Tongue (tissue), 1 donor: ENCODE measurements at regions not wholly inside any gene's neighbourhood (a gene's known extent, or its start where the extent isn't known, plus 50 kb on each side); places are given as distances from the start of the nearest gene placed in this dataset.
A peak's percentile ranks its signal among the peaks of the same experiment; 100 is the strongest.

ENCODE experiments used
- DNase-seq: peaks from one replicate; pipeline ENCODE4 v3.0.0-alpha.2; 2015

DNA sequence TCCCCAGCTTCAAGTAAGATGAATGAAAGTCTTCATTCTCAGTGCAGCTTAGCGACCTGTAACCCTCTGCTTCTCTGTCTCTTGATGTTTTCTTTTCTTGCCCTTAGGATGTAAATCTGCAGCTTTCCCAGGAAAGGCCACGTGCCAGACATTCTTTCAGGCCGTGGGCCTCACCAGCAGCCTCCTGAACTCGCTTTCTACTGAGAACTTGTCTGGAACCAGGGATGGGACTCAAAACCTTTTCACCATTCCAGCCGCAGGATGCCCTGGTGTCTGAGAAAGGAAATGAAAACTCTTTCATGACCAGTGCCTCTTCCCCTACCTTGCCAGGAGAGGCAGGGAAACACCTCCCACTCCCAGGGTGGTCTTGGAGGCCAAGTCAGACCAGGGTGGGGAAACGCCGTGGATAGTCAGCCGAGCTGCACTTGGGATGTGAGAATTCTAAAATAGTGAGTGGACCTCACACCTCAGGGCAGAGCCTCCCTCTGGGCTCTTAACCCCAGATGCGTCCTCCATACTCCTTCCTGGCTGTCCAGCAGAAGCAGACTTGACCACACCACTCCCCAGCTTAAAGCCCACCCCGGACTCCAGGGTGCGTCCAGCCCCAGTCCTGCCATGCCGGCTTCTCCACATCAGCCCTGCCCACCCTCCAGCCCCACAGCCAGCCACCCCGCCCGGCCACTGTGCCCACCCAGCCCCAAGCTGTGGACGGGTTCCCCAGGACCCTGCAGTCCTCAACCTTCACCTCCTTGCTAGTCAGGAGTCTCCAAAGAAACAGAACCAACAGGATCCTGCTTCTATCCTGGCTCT is 115.5 kb downstream of the TWIST2 start:
- no peak for DNase-seq

DNA sequence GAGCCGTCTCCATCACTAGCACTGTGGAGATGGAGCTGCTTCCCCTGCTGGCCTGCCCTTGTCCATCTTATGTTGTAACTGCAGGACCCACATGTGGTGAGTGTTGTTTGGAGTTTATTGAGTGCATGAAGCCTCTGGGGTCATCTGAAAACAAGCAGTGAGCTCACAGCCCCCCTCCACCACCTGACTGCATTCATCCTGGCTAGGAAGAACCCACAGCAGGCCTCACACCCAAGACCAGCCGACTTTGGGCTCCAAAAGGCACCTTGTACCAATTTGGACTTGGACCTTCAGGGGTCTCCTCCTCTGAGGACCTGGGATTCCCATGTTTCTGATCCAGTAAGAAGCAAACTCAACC is 116.1 kb downstream of the TWIST2 start:
- no peak for DNase-seq

DNA sequence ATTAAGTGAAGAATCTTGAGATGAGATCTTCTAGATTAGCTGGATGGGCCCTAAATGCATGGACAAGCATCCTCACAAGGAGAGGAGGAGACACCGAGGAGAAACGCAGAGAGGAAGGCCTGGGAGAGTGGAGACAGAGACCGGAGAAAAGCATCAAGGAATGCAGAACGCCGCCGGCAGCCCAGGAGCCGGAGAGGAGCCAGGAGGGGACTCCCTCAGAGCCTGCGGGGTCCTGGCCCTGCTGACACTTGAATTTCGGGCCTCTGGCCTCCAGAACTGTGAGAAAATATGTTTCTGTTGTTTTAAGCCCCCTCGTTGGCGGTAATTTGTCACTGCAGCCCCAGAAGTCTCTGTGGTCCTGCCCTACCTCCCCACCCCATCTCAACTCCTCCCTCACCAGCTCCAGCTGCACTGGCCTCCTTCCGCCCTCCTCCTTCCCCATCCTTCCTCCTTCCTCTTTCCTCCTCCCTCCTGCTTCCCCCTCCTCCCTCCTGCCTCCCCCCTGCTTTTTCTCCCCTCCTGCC is 116.7 kb downstream of the TWIST2 start:
- DNase-seq, result no peak

DNA sequence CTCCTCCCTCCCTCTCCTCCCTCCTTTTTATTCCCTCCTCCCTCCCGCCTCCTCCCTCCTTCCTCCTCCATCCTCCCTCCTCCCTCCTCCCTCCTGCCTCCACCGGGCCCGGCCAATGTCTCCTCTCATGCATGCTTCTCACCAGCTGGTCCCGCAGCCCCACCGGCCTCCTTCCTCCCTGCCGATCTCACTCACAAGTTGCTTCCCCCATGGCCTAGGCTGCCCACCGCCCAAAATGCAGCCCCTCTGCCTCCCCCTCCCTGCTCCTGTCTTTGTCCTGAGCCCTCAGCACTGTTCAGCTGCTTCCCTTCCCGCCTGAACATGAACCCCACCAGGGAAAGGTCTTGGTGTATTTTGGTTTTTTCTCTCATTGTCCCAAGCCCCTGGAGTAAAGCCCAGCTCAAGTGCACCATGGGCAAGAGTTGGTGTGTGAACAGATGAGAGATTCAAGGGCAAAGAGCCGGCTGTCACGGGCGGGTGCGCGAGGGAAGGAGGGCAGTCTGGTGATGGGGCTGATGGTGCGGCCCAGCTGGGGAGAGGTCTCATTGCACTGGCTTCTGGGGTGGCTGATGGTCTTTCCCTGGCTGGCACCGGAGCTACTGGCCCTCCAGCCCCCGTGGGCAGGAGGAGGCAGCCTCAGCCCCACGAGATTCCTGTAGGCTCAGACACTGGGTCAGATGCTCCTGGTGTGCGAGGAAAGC is 117.6 kb downstream of the TWIST2 start:
- DNase-seq, result no peak

DNA sequence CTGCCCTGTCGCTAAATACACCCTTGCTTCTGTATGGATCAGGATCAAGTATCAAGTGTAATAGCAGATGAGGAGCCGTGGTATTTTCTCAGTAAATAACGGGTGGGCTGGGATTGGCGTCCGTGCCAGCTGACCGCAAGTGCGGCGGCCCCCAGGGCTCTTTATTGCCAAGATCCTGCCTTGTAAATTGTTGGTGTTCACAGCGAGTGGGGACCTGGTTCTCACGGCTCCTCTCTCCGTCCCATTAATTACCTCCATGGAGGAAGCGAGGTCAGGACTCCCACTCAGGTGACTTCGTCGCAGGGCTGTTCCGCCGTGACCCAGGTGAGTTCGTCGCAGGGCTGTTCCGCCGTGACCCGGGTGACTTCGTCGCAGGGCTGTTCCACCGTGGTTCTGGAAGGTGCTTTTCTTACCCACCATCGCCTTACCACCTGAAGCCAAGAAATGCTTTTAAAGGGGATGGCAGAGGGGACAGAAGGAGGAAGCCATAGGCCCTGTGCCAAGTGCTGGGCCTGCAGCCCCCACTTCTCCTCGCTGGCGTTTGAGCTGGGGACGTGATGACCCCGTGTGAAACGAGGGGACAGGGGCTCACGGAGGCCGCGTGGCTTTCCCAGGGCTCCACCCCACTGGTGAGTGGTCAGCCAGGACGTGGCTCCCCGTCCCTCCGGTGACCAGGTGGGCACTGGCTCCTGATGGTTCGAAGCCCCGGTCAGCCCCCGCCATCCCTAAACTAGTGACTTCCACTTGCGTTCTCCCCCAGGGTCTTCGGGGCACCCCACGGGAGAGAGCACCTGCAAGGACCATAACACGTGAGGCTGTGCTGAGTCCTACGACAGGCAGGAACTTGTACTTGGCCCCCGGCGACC is 118.4 kb downstream of the TWIST2 start:
- no peak for DNase-seq

DNA sequence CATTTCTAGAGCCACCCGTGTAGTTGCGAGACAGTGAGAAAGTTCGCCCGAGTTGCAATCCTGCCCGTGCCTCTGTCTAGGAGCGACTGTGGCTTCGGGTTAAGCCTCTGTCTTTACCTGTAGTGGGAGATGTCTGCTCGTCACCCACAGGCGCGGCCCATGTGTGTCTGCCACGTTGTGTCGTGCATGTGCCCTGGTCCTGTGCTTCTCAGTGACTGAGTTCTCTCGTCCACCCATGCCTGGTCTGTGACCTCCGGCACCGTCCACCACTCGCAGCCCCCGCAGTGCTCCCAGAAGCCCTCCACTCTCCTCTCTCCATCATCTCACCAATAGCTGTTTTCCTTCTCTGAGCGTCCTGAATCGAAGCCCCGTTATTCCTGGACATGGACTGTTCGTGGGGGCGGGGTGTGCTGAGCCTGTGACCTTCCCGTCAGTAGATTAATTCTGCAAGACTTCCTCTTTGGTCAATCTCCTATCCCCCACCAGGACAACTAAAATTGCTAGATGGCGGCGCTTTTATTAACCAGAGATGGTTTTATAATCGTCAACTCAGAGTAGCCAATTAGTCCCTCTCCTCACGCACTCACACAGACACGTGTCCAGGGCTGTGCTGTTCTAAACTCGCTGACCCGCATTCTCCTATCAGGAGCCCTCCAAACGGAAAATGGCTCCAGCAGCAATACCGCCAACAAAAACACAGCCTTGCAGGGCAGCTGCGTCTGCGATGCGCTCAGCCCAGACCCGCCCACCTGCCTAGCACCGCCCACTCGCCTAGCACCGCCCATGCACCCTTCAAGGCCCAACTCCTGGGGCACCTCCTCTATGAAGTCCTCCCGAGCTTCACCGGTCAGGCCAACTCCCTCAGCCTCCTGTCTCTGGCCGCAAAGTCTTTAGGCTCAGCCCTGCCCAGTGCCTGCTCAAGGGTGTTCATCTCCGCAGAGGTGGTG is 119.4 kb downstream of the TWIST2 start:
- DNase-seq, result no peak

DNA sequence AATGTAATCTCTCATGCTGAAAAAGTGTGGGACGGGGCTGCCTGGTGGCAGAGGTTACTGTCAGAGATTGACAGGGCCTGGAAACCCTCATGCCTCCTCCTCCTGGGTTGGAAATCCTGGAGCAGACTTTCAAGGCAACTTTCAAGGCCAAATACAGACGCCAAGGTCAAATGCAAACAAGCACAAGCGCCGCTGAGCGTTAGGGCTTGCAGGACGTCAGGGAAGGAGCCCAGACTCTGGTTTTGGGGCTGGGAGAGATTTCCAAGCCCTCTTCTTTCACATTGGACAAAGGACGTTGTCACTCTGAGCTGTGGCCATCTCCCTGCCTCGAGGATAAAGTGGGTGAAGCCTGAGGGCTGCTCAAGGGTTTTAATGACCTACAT is 120.1 kb downstream of the TWIST2 start:
- no peak for DNase-seq

DNA sequence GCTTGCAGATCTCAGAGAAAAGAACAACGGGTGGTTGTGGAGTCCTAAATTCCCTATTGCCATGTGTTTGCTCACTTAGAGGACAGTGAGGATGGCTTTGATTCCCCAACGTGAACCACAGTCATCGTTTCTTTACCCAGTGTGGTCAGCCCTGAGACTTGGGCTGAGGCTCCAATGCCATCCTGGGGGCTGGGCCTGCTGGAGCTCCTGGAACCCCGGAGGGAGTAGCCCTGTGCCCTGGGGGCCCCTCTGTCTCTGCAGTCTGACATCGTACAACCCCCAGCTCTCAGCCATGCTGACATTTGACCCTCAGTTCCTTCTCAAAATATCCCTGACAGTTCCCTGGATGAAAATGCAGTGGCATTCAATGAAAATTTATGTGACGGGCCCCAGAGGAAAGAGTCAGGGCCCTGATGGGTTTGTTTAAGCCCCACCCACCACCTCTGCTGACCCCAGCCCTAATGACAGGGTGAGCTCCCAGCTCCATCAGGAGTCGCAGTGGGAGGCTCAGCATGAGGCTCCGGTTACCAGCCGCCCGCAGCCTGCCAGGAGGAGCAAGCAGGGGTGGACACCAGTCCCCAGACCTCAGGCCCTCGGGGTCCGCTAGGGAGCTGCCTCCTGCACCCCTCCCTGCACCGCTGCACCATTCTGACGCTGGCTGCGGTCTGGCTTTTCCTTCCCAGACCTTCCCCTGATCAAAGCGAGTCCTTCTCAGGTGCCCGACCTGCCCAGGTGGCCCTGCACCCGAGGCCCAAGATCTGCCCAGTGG is 120.9 kb downstream of the TWIST2 start:
- no peak for DNase-seq

DNA sequence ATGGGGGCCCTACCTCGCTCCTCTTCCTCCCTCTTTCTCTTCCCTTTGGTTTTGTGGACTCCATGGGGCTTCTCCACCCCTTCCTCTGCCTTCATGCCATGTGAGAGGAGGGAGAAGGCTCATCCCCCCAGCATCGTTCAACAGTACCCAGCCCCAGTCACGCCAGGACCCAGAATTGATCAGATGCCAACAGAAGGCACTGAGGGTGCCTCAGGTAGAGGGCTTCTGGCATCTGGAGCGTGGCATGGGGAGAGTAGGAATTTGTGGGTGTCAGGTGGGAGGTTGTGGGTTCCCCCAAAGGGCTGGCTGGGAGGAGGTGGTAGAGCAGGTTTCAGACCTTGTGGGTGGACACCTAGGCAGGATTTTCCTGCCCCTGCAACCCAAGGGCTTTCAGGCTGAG is 122.0 kb downstream of the TWIST2 start:
- DNase-seq, result no peak

DNA sequence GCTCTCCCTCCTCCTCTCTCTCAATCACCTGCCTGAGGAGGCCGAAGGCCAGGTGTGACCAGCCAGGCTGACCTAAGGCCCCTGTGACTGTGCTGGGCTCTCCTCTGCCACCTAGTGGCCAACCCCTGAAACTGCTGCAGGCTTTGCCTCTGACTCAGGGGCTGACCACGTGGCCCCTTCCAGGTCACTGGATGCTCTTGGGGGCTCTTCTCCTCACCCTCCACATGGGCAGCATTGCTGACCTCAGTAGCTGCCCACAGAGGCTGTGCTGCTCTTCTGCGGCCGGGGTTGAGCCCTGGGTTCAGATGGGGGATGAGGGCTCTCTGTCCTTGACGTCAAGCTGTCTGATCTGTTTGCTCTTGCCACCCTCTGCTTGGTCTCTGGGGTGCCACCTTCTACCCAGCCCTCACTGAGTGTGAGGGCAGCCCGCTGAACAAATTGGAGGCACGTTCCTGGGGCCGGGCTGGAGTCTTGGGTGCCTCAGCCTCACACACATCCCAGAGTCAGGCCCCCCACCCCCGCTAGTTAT is 122.7 kb downstream of the TWIST2 start:
- peak; percentile 67 for DNase-seq

DNA sequence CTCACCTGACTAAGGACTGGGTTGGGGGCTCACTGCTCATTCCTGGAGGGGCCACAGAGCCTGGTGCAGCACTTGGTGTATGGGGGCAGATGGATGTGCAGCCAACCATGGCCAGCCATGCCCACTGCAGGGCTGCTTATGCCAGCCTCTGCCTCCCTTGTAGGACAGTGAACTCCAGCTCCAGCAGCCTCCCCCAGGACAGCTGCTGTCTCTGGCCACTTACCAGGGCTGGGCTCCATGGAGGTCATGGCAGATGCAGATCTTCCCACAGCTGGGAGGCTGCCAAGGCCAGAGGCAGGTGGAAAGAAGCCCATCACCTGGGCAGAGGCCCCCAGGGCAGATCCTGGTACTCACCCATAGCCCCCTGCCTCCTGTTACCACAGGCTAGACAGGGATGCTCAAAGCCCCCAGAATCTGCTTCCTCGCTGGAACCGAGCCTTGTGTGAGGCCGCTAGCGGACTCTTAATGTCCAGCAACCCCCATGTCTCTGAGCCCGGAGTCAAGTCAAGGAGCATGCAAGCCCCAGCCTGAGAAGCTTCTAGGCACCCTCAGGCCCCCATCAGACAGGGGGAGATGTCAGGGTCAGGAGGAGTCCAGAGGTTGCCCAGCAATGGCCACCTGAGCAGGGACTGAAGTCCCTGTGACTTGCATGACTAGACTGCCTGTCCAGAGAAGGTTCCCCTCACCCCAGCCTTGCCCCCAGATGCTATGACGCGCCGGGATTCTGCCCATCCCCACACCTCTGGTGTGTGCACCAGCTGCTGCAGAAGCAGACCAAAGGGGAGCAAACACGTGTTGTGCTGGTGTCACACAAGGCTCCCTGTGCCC is 123.6 kb downstream of the TWIST2 start:
- DNase-seq, result no peak

DNA sequence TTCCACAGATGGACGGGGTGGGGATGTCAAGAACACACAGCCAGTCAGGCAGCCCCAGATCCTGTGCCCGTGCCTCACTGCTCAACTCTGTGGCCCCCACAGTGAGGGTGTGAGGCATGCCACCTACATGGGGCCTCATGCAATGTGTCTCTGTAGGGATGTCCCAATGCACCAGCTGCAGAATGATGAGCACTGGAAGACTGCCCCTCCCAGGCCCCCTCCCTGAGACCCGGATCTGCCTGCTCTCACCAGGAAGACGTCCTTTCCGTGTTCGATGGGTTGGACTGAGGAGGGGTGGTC is 124.2 kb downstream of the TWIST2 start:
- DNase-seq, result no peak

DNA sequence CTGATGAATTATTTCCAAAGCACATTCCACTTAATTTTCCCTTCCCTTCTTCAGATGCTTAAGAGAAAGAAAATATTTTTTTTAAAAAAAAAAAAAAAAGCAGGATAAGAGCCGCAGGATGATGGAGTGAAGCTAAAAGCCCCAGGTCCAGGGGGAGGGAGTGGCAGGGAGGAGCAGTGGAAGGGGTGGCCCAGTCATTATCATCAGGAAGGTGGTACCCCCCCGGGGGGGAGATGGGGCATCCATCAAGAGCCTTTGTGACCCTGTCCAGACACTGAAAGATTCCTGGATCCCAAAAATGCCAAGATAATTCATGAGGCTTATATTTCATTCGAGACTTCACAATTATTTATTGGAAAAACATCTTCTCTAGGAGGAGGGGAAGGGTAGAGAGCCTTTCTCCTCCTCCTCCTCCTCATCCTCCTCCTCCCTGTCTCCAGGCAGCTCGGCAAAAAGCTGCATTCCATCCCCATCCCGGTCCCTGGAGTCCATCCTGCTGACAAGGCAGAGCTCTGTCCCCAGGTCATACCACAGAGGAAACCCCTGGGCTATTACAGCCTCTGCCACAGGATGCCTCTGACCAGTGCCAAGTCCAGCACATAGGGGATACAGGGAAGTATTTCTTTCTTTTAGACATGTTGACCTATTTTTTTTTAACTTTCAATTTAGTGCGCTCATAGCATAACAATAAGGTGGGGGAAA is 125.3 kb downstream of the TWIST2 start:
- DNase-seq, result no peak

DNA sequence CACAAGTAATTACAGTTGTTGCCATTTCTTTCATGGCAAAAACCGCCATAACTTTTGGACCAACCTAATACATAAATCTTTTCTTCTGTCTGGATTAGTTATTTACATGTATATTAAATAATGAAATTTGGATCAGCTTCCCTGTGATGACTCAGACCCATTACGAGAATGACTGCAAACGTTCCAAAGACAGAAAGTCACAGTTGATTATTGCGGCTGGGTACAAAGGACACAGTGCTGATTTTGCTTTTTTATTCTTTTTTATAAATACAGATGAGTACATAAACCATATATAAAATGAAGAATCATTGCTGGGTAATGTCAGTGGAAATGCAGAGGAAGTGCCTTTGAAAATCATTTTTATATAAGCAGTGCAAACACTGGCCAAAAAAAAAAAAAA is 126.2 kb downstream of the TWIST2 start:
- no peak for DNase-seq

DNA sequence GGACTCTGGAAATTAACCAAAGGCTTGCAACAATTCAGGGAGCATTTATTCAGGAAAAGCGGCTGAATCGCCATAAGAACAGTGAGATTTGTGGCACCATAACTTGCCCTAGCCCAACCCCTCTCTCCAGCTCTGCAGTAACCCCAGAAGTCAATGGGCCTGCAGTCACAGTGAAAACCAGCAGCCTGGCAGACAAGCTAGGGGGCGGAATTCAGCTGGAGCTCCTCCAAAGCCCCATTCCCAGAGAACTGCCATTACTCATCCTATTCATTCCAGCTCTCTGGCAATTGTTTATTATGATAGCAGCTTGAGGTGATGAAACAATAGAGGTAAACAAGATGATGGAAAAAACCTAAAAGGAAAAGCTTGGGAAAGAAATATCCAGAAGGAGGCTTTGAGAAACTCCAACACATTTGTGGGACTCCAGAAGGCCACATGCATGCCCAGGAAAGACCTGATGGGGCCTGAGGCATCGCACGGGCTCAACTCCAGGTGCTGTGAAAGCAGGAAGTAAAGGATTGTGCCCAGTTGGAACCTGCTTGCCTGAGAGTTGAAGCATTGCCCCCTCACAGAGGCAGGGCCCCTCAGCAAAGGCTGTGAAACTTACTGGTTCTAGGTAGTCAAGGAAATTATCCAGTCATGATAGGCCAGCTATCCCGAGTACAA is 126.7 kb downstream of the TWIST2 start:
- peak; percentile 31 for DNase-seq

DNA sequence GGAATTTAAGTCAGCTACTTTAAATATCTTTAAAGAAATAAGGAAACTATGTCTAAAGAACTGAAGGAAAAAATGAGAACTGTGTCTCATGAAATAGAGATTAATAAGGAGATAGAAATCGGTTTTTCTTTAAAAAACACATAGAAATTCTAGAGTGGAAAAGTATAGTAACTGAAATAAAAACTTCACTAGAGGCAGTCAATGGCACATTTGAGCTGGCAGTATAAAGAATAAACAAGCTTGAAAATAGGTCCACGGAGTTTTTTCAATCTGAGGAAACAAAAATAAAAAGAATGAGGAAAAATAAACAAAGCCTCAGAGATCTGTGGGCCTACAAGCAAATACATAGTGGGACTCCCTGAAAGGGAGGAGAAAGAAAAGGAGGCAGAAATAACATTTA is 127.5 kb downstream of the TWIST2 start:
- DNase-seq, result no peak

DNA sequence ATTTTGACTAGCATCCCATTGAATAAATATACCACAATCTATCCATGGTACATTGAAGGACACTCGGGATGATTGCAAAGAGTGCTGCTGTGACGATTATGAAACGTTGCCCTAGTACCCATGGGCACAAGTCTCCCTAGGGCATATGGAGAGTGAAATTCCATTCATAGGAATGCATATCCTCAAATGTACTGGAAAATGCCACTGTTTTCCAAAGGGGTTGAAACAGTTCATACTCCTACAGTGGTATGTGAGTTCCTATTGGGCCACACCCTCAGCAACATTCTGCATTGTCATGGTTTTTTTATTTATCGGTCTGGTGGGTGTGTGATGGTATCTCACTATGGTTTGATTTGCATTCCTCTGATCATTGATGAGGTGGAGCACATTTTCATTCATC is 130.6 kb downstream of the TWIST2 start:
- no peak for DNase-seq

DNA sequence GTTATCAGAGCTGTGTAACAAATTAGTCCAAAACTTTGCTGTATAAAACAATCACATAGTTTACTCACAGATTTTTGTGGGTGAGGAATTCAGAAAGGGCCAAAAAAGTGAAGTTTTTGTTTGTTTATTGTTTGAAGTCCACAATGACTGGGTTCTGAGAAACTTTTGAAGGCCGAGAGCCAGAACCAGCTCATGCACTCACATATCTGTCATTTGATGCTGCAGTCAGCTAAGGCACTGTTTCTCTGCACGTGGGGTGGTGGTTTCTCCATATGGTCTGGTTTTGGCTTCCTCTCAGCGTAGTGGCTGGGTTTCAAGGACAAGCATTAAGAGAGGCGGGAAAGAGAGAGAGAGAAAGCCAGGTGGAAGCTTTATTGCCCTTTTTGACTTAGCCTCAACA is 131.8 kb downstream of the TWIST2 start:
- DNase-seq, result no peak
